ENCODE measurements at regions not wholly inside any gene's neighbourhood (a gene's known extent, or its start where the extent isn't known, plus 50 kb on each side); places are given as distances from the start of the nearest gene placed in this dataset.

DNA sequence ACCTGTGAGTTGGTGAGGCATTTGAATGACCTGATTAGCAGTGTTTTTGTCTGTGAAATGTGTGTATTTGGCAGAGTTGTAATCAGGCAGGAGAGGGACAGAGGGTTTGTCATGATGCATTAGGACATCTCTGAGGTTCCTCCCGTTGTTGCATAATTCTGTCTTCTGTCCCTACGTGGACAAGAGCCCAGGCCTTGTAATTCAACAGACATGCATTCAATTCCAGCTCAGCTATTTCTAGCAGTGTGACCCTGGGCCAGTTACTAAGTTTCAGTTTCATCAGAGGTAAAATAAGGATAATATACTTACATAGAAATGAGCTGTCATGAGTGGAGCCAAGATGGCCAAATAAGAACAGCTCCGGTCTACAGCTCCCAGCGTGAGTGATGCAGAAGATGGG, 208.6 kb downstream of the SLC38A4 start:
- no TSS peak for BruUV-seq (replicated peaks)
- H3K4me1 ChIP-seq (ENCODE audit: control insufficient read depth, insufficient read depth, low read length), result no peaks in the 10 kb centered on the region; the same call in 1 of the 2 replicates
- CTCF ChIA-PET, result no interaction called here
- H3K79me1 ChIP-seq (ENCODE audit: low read depth in 1 of 2, low read length in 2 of 2), result no peaks in the 10 kb centered on the region
- no peaks in the 10 kb centered on the region for H3K27me3 ChIP-seq (ENCODE audit: control insufficient read depth, insufficient read depth, low read length)
- H4K5ac ChIP-seq (ENCODE audit: low read depth, low read length), result no peak overlapping the region
- WGBS, 2 experiments (ENCODE audit: extremely low coverage in 2 of 2, insufficient read length in 1 of 2), result 92% methylated on average over 2 of the region's 4 CpGs; no CpG with 5 or more reads in 1 of the 2 experiments
- no peak overlapping the region for H2AK9ac ChIP-seq (replicated peaks; ENCODE audit: low read depth, low read length, poor library complexity)
- H3K4ac ChIP-seq (ENCODE audit: low read depth, low read length), result no peak overlapping the region
- H3K4me3 ChIP-seq (ENCODE audit: insufficient read depth, low read depth, low read length), result no peak overlapping the region
- DNase-seq (peak; percentile 70), ATAC-seq (ENCODE audit: low read depth) (peak; percentile 57)
- 0 out of 2 replicates have a peak overlapping the region, but pooled peaks have one; percentile 45 for H3K14ac ChIP-seq (replicated peaks; ENCODE audit: low read depth, low read length)
- dilution Hi-C loops (cut with HindIII; ENCODE audit: low sequenced_read_pairs, unreplicated experiment) (no loop called here), in situ Hi-C loops (cut with MboI; ENCODE audit: low sequenced_read_pairs) (no loop called here), intact Hi-C loops (cut with micrococcal nuclease) (no loop called here)
- H3K18ac ChIP-seq (ENCODE audit: low read depth, low read length), result peak overlapping the region; percentile 50; the same call in 1 of the 2 replicates
- no peak overlapping the region for H3K27ac ChIP-seq (ENCODE audit: insufficient read depth, low read length)
- H4K8ac ChIP-seq (ENCODE audit: low read depth in 2 of 2, low read length in 2 of 2), result no peak overlapping the region
- H2BK5ac ChIP-seq (ENCODE audit: low read depth, low read length, poor library complexity, severe bottlenecking), result peak overlapping the region; percentile 83
- H3K56ac ChIP-seq (ENCODE audit: extremely low read depth, insufficient read depth, low read length), result no peak overlapping the region; the same call in 1 of the 2 replicates
- no peak overlapping the region; the same call in 1 of the 2 replicates for H3K9ac ChIP-seq (ENCODE audit: low read depth, low read length)
- peak overlapping the region; percentile 32; the same call in 1 of the 2 replicates for H2BK20ac ChIP-seq (ENCODE audit: low read depth, low read length)
- peak overlapping the region; percentile 56 for H2BK120ac ChIP-seq (ENCODE audit: low read depth, low read length)
- H4K91ac ChIP-seq (ENCODE audit: insufficient read depth, low read depth, low read length), result no peak overlapping the region
- no peak overlapping the region for H3K23ac ChIP-seq (ENCODE audit: low read depth, low read length)
- H3K9me1 ChIP-seq (ENCODE audit: insufficient read depth, low read length), result no peaks in the 10 kb centered on the region
- TF ChIP-seq MAZ (IDR thresholded peaks at IDR 0.05; ENCODE audit: borderline replicate concordance, low read depth, low read length) (no peak), POLR2A (IDR thresholded peaks at IDR 0.05; ENCODE audit: low read depth, low read length) (no peak), SMC3 (IDR thresholded peaks at IDR 0.05; ENCODE audit: low read depth, low read length) (no peak), CEBPB (IDR thresholded peaks at IDR 0.05; ENCODE audit: low read depth, low read length) (peak; percentile 68)
- H3K36me3 ChIP-seq (ENCODE audit: control insufficient read depth, insufficient read depth, low read length), result no peaks in the 10 kb centered on the region
- H3K9me3 ChIP-seq (ENCODE audit: control insufficient read depth, insufficient read depth, low read length), result no peaks in the 10 kb centered on the region
- no peak overlapping the region for H2BK15ac ChIP-seq (ENCODE audit: low read depth, low read length)
- no peak overlapping the region; the same call in 1 of the 2 replicates for H3K4me2 ChIP-seq (ENCODE audit: low read depth, low read length)
- H4K20me1 ChIP-seq (ENCODE audit: insufficient read depth, low read length), result no peaks in the 10 kb centered on the region
- peak overlapping the region; percentile 51; the same call in 1 of the 2 replicates for H2AK5ac ChIP-seq (ENCODE audit: low read depth, low read length)
- no peak overlapping the region for H2AFZ ChIP-seq (replicated peaks; ENCODE audit: low read length, poor library complexity)
- POLR2A ChIA-PET (ENCODE audit: unreplicated experiment), result no interaction called here

Measured in IMR-90 (cell line).